NOMO-1 (cell line): ENCODE measurements at regions not wholly inside any gene's neighbourhood (a gene's known extent, or its start where the extent isn't known, plus 50 kb on each side); places are given as distances from the start of the nearest gene placed in this dataset.
A peak's percentile ranks its signal among the peaks of the same experiment; 100 is the strongest.
"Not testable (repeated sequence)": the region's sequence is repeated elsewhere in the genome, so short reads cannot be mapped to it uniquely, and the experiment has no call there.

ENCODE experiments used
- DNase-seq, 2 experiments: peaks; one replicate each; lab custom pipeline; 2025; ENCODE audit not compliant: unreplicated experiment in 2 of 2; lab: John Stamatoyannopoulos, UW

- no peak for DNase-seq
Observed at GRCh38 chr3:156044634-156044975, 75.8 kb upstream of the KCNAB1 start.

DNA sequence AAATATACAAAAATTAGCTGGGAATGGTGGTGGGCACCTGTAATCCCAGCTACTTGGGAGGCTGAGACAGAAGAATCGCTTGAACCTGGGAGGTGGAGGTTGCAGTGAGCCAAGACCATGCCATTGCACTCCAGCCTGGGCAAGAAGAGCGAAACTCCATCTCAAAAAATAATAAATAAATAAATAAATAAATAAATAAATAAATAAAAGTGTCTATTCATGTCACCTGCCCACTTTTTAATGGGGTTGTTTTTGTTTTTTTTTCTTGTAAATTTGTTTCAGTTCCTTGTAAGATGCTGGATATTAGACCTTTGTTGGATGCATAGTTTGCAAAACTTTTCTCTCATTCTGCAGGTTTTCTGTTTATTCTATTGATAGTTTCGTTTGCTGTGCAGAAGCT is 71.9 kb upstream of the KCNAB1 start:
- not testable (repeated sequence) for DNase-seq

GRCh38 chr3:156050918-156051317 is 69.5 kb upstream of the KCNAB1 start:
- DNase-seq: peak in 1 of 2 experiments; percentile 17

DNA sequence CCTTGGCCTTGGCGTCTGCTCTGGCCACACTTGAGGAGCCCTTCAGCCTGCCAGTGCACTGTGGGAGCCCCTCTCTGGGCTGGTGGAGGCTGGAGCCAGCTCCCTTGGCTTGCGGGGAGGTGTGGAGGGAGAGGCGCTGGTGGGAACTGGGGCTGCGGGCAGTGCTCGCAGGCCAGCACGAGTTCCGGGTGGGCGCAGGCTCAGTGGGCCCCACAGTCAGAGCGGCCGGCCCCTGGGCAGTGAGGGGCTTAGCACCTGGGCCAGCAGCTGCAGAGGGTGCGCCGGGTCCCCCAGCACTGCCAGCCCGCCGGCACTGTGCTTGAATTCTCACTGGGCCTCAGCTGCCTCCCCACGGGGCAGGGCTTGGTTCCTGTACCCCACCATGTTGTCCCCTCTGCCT is 68.7 kb upstream of the KCNAB1 start:
- no peak for DNase-seq

DNA sequence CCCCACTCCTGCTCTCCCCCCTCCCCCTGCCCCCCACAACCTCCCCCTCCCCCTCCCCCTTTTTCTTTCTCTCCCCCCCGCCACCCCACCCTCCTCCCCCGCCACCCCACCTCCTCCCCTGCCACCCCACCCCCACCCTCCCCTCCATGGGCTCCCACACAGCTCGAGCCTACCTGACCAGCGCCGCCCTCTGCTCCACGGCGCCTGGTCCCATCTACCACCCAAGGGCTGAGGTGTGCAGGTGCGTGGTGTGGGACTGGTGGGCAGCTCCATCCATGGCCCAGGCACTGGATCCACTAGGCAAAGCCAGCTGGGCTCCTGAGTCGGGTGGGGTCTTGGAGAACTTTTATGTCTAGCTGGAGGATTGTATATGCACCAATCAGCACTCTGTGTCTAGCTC is 68.3 kb upstream of the KCNAB1 start:
- DNase-seq: no peak

GRCh38 chr3:156059950-156060501 is 60.4 kb upstream of the KCNAB1 start:
- peak in 1 of 2 experiments; percentile 57 for DNase-seq

DNA sequence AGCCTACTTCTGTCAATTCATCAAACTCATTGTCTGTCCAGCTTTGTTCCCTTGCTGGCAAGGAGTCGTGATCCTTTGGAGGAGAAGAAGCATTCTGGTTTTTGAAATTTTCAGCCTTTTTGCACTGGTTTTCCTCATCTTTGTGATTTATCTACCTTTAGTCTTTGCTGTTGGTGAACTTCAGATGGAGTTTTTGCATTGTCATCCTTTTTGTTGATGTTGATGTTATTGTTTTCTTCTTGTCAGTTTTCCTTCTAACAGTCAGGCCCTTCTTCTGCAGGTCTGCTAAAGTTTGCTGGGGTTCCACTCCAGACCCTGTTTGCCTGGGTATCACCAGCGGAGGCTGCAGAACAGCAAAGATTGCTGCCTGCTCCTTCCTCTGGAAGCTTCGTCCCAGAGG is 52.2 kb upstream of the KCNAB1 start:
- DNase-seq: not testable (repeated sequence)

DNA sequence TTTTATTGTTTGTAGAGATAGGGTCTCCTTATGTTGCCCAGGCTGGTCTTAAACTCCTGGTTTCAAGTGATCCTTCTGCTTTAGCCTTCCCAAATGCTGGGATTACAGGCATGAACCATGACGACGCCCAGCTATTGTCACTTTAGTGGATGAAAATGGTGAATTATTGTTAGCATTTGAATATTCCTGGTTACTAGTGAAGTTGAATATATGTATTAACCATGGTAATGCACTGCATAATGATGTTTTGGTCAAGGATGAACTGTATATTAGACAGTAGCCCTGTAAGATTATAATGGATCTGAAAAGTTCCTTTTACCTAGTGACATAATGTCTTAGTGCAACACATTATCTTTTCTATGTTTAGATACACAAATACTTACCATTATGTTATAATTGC is 50.4 kb upstream of the KCNAB1 start:
- DNase-seq: no peak
